ENCODE measurements at regions not wholly inside any gene's neighbourhood (a gene's known extent, or its start where the extent isn't known, plus 50 kb on each side); places are given as distances from the start of the nearest gene placed in this dataset.
"Not testable (repeated sequence)": the region's sequence is repeated elsewhere in the genome, so short reads cannot be mapped to it uniquely, and the experiment has no call there.

DNA sequence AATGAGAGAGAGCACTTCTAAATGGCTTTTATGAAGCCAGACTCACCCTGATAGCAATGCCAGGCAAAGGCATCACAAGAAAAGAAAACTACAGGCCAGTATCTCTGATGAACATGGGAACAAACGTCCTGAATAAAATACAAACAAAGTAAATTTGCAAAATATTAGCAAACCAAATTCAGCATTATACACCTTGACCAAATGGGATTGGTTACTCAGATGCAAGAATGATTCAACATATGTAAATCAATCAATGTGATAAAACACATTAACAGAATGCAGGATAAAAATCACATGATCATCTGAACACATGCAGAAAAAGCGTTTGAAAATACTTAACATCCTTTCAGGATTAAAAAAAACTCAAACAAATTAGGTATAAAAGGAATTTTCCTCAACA lies 494.9 kb upstream of the CCDC54 start:
- no peak for DNase-seq (ENCODE audit: low spot score)

GRCh38 chr3:106906074-106906473 lies 471.2 kb upstream of the CCDC54 start:
- DNase-seq (ENCODE audit: low spot score) = no peak

GRCh38 chr3:106908181-106908938 lies 468.9 kb upstream of the CCDC54 start:
- no peak for DNase-seq (ENCODE audit: low spot score)

- DNase-seq (ENCODE audit: low spot score) = no peak
Observed at GRCh38 chr3:106913111-106913698, 464.0 kb upstream of the CCDC54 start.

- DNase-seq (ENCODE audit: low spot score) = no peak
Observed at GRCh38 chr3:106913966-106914365, 463.3 kb upstream of the CCDC54 start.

DNA sequence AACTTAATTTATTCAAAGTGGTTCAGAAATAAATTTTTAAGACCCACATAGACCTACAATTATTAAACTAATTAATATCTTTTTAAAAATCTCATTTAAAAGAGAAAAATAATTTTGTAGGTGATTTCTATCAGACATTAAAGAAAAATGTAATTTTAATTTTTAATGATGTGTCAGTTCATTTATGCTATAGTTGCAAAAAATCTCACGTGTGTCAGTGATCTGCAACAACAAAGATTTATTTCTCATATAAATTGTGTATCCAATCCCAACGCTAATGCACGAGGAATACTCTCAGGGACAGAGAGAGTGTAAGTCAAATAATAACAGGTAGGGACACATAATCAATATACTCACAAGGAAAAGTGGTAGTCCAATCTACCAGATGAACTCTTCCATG lies 456.6 kb upstream of the CCDC54 start:
- DNase-seq (ENCODE audit: low spot score) = no peak

GRCh38 chr3:106929081-106929480 lies 448.2 kb upstream of the CCDC54 start:
- no peak for DNase-seq (ENCODE audit: low spot score)

DNA sequence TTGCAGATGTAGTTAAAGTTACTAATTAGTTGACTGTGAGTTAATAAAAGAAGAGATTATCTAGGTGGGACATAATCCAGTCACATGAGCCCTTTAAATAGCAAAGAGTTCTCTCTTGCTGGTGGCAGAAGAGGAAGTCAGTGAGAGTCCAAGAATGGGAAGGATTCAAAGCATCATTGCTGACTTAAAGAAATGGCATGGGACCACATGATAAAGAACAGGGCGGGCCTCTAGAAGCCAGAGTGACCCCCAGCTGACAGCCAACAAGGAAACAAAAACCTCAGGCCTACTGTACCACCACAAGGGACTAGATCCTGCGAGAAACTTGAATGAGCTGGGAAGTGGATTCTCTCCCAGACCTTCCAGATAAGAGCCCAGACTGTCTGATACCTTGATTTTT lies 447.2 kb upstream of the CCDC54 start:
- no peak for DNase-seq (ENCODE audit: low spot score)

DNA sequence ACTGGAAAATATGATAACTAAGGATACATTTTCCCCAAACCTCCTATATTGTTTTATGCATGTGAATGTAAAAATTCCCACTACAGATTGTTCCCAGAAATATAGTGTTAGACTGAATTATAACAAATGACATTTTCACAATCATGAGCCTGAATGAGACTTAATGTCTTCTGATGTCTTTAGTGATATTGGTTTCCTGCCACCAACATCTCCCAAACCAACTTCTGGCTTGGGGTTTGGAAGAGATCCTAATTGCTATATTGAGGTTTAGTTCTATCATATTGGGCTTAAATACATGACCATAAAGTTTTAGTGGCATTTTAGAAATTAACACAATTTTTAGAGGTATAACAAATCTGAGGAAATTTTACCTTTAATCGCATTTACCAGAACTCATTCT lies 445.3 kb upstream of the CCDC54 start:
- no peak for DNase-seq (ENCODE audit: low spot score)

DNA sequence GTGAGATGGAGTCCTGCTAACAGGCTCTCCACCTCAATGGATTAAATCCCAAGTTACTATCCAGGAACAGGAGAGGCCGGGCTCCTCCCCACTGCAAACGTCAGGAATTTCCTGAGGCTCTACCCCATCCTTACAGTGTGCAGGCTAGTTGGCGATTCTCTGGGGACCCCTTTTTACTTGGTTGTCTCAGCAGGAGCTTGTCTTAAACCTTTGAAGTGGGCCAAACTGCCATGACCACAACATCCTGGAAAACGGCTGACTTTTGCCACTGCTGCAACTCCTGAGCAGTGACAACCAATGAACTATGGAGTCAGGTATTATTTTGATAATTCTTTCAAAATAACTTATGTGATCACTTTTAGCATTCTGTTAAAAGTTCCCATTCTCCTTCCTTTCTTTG lies 440.9 kb upstream of the CCDC54 start:
- no peak for DNase-seq (ENCODE audit: low spot score)

DNA sequence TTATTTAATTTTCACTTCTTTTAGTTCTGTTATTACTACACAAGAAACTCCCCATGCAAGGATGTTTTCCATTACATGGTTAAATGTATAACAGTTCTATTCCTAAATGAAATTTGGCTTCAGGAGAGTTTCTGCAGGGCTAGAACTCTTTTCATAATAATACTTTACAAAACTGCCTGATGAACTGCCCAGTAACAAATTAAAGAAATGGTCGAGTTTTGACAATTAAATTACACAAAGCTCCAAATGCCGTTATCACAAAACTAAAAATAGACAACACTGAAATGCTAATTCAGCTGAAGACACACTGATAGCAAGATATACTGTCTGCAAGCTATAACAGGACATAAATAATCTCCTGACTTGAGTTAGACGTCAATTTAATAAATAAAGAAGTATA lies 435.2 kb upstream of the CCDC54 start:
- no peak for DNase-seq (ENCODE audit: low spot score)

DNA sequence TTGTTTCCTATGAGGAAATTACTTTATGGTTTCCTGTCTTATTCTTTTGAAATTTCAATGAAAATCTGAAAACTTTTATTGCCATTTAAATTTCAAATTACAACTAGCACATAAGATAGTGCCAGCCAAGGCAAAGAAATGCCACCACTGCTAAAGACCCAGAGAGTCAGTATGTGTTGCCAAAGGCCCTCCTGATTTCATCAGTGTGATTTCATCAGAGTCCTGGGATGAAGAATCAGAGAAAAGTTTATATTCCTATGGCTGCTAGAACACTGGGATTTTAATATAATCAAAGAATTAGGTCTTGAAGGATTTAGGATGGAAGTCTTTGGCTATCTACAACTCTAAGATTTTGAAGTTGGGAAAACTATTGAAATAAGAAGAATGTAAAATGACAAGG lies 434.2 kb upstream of the CCDC54 start:
- DNase-seq (ENCODE audit: low spot score) = no peak

- no peak for DNase-seq (ENCODE audit: low spot score)
Observed at GRCh38 chr3:106945435-106945834, 431.8 kb upstream of the CCDC54 start.

GRCh38 chr3:106946866-106947265 lies 430.4 kb upstream of the CCDC54 start:
- DNase-seq (ENCODE audit: low spot score) = no peak

DNA sequence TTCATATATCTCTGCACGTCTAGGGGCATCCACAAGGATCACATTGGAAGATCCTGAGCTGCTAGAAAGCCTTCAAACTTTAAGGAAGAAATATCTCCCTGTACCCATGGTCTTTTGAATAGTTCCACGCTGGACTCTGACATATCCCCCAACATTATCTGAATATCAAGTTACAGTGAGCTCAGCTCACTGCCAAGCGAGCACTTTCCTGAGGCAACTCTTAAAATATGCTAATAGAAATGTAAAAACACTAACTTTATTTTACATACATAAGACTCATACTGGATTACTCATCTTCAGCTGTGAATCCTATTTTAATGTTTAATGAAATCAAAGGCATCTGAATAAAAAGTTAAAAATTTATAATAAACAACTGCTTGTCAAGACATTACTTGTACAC lies 420.2 kb upstream of the CCDC54 start:
- no peak for DNase-seq (ENCODE audit: low spot score)

DNA sequence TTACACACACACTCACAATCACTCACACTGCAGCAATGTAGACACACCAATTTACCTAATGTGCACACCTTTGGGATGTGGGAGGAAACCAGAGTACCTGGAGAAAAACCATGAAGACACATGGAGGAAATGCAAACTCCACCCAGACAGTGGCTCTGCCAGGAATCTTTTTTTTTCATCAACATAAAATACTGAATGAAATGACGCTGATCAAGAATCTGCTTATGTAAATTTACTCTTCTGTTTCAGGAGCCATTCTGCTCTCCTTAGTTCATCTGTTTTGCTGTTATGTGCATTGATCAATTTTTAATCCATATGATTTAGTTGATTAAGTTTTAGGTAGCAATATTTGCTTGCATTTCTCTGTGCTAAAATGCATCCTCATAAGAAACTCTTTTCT lies 414.2 kb upstream of the CCDC54 start:
- no peak for DNase-seq (ENCODE audit: low spot score)

DNA sequence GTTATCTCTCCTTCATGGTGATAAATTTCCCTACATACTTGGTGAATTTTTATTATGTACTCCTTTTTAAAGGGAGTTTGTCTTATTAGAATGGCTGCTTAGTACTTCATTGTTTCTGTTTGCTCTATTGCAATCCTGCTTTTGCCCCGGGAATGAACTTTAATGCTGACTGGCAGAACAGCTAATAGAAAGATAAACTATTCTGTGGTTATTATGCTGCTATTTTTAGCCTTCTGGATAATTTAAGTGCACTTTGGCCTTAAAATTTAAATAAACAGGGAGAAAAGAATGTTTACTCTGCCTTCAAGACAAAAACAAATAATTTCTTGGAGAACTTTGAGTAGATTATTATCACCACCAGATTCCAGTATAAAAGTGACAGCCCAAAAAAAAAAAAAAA lies 413.8 kb upstream of the CCDC54 start:
- DNase-seq (ENCODE audit: low spot score) = no peak

- no peak for DNase-seq (ENCODE audit: low spot score)
Observed at GRCh38 chr3:106965307-106965706, 411.9 kb upstream of the CCDC54 start.

DNA sequence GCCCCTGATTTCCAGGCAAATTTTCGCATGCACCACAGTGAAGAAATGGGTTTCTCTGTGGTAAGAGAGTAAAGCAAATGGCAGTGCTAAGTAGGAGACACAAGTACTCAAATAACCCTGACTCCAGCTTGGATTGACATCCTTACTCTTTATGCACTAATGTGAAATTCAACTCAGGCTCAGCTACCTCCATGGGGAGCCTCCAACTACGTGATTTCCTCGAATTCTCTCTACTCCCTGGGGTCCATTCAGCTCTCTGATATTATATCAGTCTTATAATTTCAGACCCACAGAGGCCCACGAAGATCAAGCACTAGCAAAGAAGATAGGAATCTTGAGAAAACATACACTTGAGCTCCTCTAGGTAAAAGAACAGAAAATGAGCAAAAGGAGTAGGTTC lies 407.6 kb upstream of the CCDC54 start:
- no peak for DNase-seq (ENCODE audit: low spot score)

DNA sequence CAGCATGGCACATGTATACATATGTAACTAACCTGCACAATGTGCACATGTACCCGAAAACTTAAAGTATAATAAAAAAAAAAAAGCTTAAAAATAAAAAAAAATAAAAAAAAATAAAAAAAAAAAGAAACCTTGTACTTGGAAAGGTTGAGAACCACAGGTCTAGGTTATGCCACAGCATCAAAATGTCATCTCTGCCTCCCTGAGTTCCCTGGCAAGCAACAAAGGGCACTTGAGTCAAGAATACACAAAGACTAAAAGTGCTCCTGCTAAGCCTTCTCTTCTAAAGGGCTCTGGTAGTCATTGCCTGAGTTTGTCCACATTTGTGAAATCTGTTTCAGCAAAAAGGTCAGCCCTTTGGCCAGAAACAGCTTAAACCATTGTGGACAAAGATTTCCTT lies 395.8 kb upstream of the CCDC54 start:
- no peak for DNase-seq (ENCODE audit: low spot score)

- no peak for DNase-seq (ENCODE audit: low spot score)
Observed at GRCh38 chr3:106985721-106986120, 391.5 kb upstream of the CCDC54 start.

GRCh38 chr3:106998841-106999682 lies 378.2 kb upstream of the CCDC54 start:
- DNase-seq (ENCODE audit: low spot score) = not testable (repeated sequence)

- no peak for DNase-seq (ENCODE audit: low spot score)
Observed at GRCh38 chr3:107001635-107002034, 375.6 kb upstream of the CCDC54 start.
